ENCODE measurements at regions not wholly inside any gene's neighbourhood (a gene's known extent, or its start where the extent isn't known, plus 50 kb on each side); places are given as distances from the start of the nearest gene placed in this dataset.

DNA sequence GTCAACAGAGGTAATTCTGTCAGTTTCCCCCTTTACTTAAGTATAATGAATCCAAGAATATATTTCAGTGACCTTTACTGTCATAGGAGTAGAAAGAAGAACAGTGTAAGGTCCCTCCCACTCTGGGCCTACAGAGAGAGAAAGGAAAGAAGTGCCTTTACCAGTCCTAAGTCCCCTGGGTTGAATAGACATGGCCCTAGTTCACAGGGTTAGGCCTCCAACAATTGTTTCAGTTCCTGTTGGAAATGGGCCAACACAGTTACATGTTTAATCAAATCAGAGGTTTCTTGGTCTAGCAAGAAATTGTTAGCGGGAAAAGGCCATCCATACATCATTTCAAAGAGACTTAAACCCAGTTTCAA lies 605.6 kb downstream of the MTRR start:
- DNase-seq (ENCODE audit: low spot score) = no peak
- H3K27me3 ChIP-seq = no peaks in the 10 kb centered on the region
- H3K36me3 ChIP-seq = no peaks in the 10 kb centered on the region
- no peak overlapping the region for H3K4me2 ChIP-seq
- H3K9ac ChIP-seq = no peak overlapping the region
- peaks cover 6% of the 10 kb centered on the region for H3K9me3 ChIP-seq (ENCODE audit: low read depth)
- H4K20me1 ChIP-seq (ENCODE audit: low read depth) = no peaks in the 10 kb centered on the region
- no peak overlapping the region for H3K27ac Mint-ChIP-seq
- H3K4me3 Mint-ChIP-seq = no peak overlapping the region
- peaks cover 22% of the 10 kb centered on the region for H3K9me3 Mint-ChIP-seq
- H3K4me1 ChIP-seq = no peaks in the 10 kb centered on the region
- H3K4me1 Mint-ChIP-seq = no peaks in the 10 kb centered on the region
- TF ChIP-seq CTCF (IDR thresholded peaks at IDR 0.05) (no peak), EZH2 (IDR thresholded peaks at IDR 0.05) (no peak)
- no peak overlapping the region for H3K27ac ChIP-seq
- no peaks in the 10 kb centered on the region for H3K79me2 ChIP-seq (ENCODE audit: low read depth)
- H3K27me3 Mint-ChIP-seq (ENCODE audit: insufficient read depth, low read depth) = peaks cover 2% of the 10 kb centered on the region
- no peaks in the 10 kb centered on the region for H3F3A ChIP-seq (ENCODE audit: low read depth)
- no peak overlapping the region for H2AFZ ChIP-seq (replicated peaks)
- H3K4me3 ChIP-seq = no peak overlapping the region
- peaks cover 3% of the 10 kb centered on the region for H3K36me3 Mint-ChIP-seq

- Histone ChIP-seq H3K9ac (no peak overlapping the region), H3K27me3 (no peaks in the 10 kb centered on the region), H3K4me3 (no peak overlapping the region), H3K4me2 (no peak overlapping the region), H3K27ac (no peak overlapping the region), H3K36me3 (no peaks in the 10 kb centered on the region), H3K4me1 (no peaks in the 10 kb centered on the region), H3K79me2 (ENCODE audit: low read depth) (no peaks in the 10 kb centered on the region), H3F3A (ENCODE audit: low read depth) (no peaks in the 10 kb centered on the region), H4K20me1 (ENCODE audit: low read depth) (no peaks in the 10 kb centered on the region), H3K9me3 (ENCODE audit: low read depth) (no peaks in the 10 kb centered on the region), H2AFZ (replicated peaks) (no peak overlapping the region)
- no peaks in the 10 kb centered on the region for H3K27me3 Mint-ChIP-seq (ENCODE audit: insufficient read depth, low read depth)
- no peak for DNase-seq (ENCODE audit: low spot score)
- TF ChIP-seq EZH2 (IDR thresholded peaks at IDR 0.05) (no peak), EZH2phosphoT487 (IDR thresholded peaks at IDR 0.05) (no peak), CTCF (IDR thresholded peaks at IDR 0.05) (no peak)
- H3K36me3 Mint-ChIP-seq = no peaks in the 10 kb centered on the region
- peaks cover 2% of the 10 kb centered on the region for H3K9me3 Mint-ChIP-seq
- H3K4me3 Mint-ChIP-seq = no peak overlapping the region
- H3K4me1 Mint-ChIP-seq = no peaks in the 10 kb centered on the region
- H3K27ac Mint-ChIP-seq = no peak overlapping the region
These were observed 609.4 kb downstream of the MTRR start for GRCh38 chr5:8478326-8478725.

DNA sequence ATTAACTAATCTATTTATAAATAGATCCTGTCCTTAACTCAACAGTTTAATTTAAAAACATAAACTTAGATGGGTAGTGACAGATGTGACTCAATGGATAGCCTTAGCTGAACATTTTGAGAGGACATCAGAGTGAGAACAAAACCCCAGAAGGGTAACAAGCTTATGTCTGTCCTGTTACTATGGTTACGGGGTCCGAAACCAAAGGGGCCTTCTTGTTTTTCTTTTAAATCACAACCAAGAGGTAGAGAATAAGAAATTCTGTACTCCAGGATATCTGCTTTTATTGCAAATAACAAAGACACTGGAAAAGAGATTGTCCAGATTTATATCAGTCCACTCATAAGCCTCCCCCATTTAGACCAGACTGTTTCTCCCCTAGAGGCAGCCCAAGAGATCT lies 612.1 kb downstream of the MTRR start:
- DNase-seq (ENCODE audit: low spot score) = no peak
- Histone ChIP-seq H3K36me3 (no peaks in the 10 kb centered on the region), H3K27ac (no peak overlapping the region), H2AFZ (replicated peaks) (no peak overlapping the region), H3K27me3 (no peaks in the 10 kb centered on the region), H4K20me1 (ENCODE audit: low read depth) (no peaks in the 10 kb centered on the region), H3K9me3 (ENCODE audit: low read depth) (no peaks in the 10 kb centered on the region), H3K79me2 (ENCODE audit: low read depth) (no peaks in the 10 kb centered on the region), H3K4me2 (no peak overlapping the region), H3F3A (ENCODE audit: low read depth) (no peaks in the 10 kb centered on the region), H3K4me1 (no peaks in the 10 kb centered on the region), H3K4me3 (no peak overlapping the region), H3K9ac (no peak overlapping the region)
- TF ChIP-seq EZH2 (IDR thresholded peaks at IDR 0.05) = no peak
- no peak for TF ChIP-seq EZH2phosphoT487 (IDR thresholded peaks at IDR 0.05)
- TF ChIP-seq CTCF (IDR thresholded peaks at IDR 0.05) = no peak
- Mint-ChIP-seq H3K4me3 (no peak overlapping the region), H3K27ac (no peak overlapping the region), H3K4me1 (no peaks in the 10 kb centered on the region), H3K36me3 (no peaks in the 10 kb centered on the region), H3K9me3 (peaks cover 2% of the 10 kb centered on the region), H3K27me3 (ENCODE audit: insufficient read depth, low read depth) (no peaks in the 10 kb centered on the region)

DNA sequence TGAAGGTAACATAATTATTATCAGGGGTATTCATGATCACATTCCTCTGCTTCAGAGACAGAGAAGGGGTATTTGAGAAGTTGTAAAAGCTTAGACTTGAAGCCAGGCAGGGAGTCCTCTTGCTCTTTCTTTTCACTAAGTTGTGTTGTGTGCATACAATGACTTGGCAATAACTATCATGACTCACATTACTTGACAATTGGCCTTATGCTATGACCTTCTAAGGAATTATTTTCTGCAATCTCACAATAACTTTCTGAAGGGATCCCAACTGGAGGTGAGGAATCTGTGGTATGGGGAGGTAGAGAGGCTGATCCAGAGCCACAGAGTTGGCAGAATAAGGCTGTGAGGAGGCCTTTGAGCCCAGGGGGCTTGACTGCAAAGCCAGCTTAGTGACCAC lies 622.3 kb downstream of the MTRR start:
- H3K27me3 ChIP-seq = no peaks in the 10 kb centered on the region
- H4K20me1 ChIP-seq (ENCODE audit: low read depth) = no peaks in the 10 kb centered on the region
- Mint-ChIP-seq H3K4me1 (no peaks in the 10 kb centered on the region), H3K9me3 (peaks cover 2% of the 10 kb centered on the region), H3K36me3 (no peaks in the 10 kb centered on the region), H3K27ac (no peak overlapping the region), H3K27me3 (ENCODE audit: insufficient read depth, low read depth) (no peaks in the 10 kb centered on the region), H3K4me3 (no peak overlapping the region)
- no peak overlapping the region for H2AFZ ChIP-seq (replicated peaks)
- no peak overlapping the region for H3K4me3 ChIP-seq
- no peaks in the 10 kb centered on the region for H3K4me1 ChIP-seq
- no peak for DNase-seq (ENCODE audit: low spot score)
- no peaks in the 10 kb centered on the region for H3K9me3 ChIP-seq (ENCODE audit: low read depth)
- H3K4me2 ChIP-seq = no peak overlapping the region
- H3K79me2 ChIP-seq (ENCODE audit: low read depth) = no peaks in the 10 kb centered on the region
- no peak overlapping the region for H3K9ac ChIP-seq
- no peak overlapping the region for H3K27ac ChIP-seq
- H3F3A ChIP-seq (ENCODE audit: low read depth) = no peaks in the 10 kb centered on the region
- H3K36me3 ChIP-seq = no peaks in the 10 kb centered on the region
- TF ChIP-seq CTCF (IDR thresholded peaks at IDR 0.05) (no peak), EZH2 (IDR thresholded peaks at IDR 0.05) (no peak), EZH2phosphoT487 (IDR thresholded peaks at IDR 0.05) (no peak)
